Uterus (tissue), 2 donors: ENCODE measurements at regions not wholly inside any gene's neighbourhood (a gene's known extent, or its start where the extent isn't known, plus 50 kb on each side); places are given as distances from the start of the nearest gene placed in this dataset.

Experiments used
- CTCF ChIP-seq, 4 experiments: fragments of 200-600 bp in 2 of 4; fragments of 450-650 bp in 2 of 4; sonication (generic) in 2 of 4; IDR thresholded peaks; one replicate each; pipeline ENCODE4 v1.5.1; 2016 to 2019; ENCODE audit warnings: antibody characterized with exemption in 4 of 4, mild to moderate bottlenecking in 2 of 4, moderate library complexity in 1 of 4
- POLR2A ChIP-seq, 2 donors: fragments of 450-650 bp; IDR thresholded peaks; one replicate each; pipeline ENCODE4 v1.6.1; 2016; ENCODE audit warnings: antibody characterized with exemption in 2 of 2, mild to moderate bottlenecking in 1 of 2, moderate library complexity in 1 of 2

DNA sequence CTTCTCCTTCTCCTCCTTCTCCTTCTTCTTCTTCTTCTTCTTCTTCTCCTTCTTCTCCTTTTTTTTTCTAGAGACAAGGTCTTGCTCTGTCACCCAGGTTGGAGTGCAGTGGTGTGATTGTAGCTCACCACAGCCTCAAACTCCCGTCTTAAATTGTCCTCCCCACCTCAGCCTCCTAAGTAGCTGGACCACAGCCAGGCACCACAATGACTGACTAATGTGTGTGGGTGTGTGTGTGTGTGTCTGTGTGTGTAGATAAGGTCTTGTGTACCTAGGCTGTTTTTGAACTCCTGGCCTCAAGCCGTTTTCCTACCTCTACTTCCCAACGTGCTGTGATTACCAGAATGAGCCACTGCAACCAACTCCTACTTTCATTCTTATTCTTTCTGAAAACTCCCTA lies 390.9 kb downstream of the ADAM29 start:
- TF ChIP-seq CTCF (IDR thresholded peaks at IDR 0.05) (no peak), POLR2A (IDR thresholded peaks at IDR 0.05) (no peak)
